ENCODE measurements at regions not wholly inside any gene's neighbourhood (a gene's known extent, or its start where the extent isn't known, plus 50 kb on each side); places are given as distances from the start of the nearest gene placed in this dataset.

- Histone ChIP-seq H3K9me3 (replicated peaks; ENCODE audit: control insufficient read depth, insufficient read depth, low read depth, low read length) (no peaks in the 10 kb centered on the region), H3K27me3 (ENCODE audit: control insufficient read depth in 2 of 2, insufficient read depth in 2 of 2, low read length in 2 of 2) (no peaks in the 10 kb centered on the region), H3K4me1 (replicated peaks in 1 of 2; ENCODE audit: control insufficient read depth in 2 of 2, insufficient read depth in 2 of 2, low read length in 2 of 2) (no peaks in the 10 kb centered on the region), H3K4me2 (ENCODE audit: insufficient read depth, low read length) (no peak overlapping the region), H2AFZ (ENCODE audit: low read depth, low read length) (no peak overlapping the region), H3K27ac (ENCODE audit: extremely low read depth, low read depth, low read length) (no peak overlapping the region), H3K79me2 (ENCODE audit: control insufficient read depth, insufficient read depth, low read length) (no peaks in the 10 kb centered on the region), H3K9me1 (ENCODE audit: control insufficient read depth, insufficient read depth, low read length) (no peaks in the 10 kb centered on the region), H3K9ac (ENCODE audit: insufficient read depth in 1 of 2, low read depth in 2 of 2, low read length in 2 of 2) (no peak overlapping the region), H3K36me3 (ENCODE audit: control insufficient read depth, insufficient read depth, low read length) (no peaks in the 10 kb centered on the region), H3K4me3 (no peak overlapping the region), H4K20me1 (replicated peaks; ENCODE audit: control insufficient read depth, insufficient read depth, low read length) (no peaks in the 10 kb centered on the region)
- TF ChIP-seq GTF2E2 (tag; IDR thresholded peaks at IDR 0.05) (no peak), RBM17 (IDR thresholded peaks at IDR 0.05; ENCODE audit: borderline replicate concordance, low read depth, low read length) (no peak)
- DNase-seq (ENCODE audit: extremely low read depth in 1 of 4, low spot score in 3 of 4), result no peak
- no peak for FAIRE-seq
- CTCF ChIA-PET (ENCODE audit: low intra/inter-chr PET ratio), result no interaction called here
- POLR2A ChIA-PET, result interaction anchor here (1.0 kb wide), 1 partner anchor 17 kb away, joined by 4 read pairs; no protein-coding TSS in a partner anchor
- WGBS (ENCODE audit: insufficient coverage, low coverage, missing lambda C conversion rate), result 17% methylated on average over 2 of the region's 2 CpGs
- BruUV-seq (replicated peaks), result no TSS peak
- no peak for ATAC-seq
- in situ Hi-C loops (cut with MboI) (no loop called here), intact Hi-C loops (cut with micrococcal nuclease) (no loop called here)
Observed at GRCh38 chr2:207275779-207276178, 110.0 kb upstream of the KLF7 start.

- no peak for DNase-seq (ENCODE audit: extremely low read depth in 1 of 4, low spot score in 3 of 4)
- Histone ChIP-seq H3K9ac (ENCODE audit: insufficient read depth in 1 of 2, low read depth in 2 of 2, low read length in 2 of 2) (no peak overlapping the region), H3K4me3 (no peak overlapping the region), H3K4me2 (ENCODE audit: insufficient read depth, low read length) (no peak overlapping the region), H4K20me1 (replicated peaks; ENCODE audit: control insufficient read depth, insufficient read depth, low read length) (no peaks in the 10 kb centered on the region), H3K27me3 (ENCODE audit: control insufficient read depth in 2 of 2, insufficient read depth in 2 of 2, low read length in 2 of 2) (no peaks in the 10 kb centered on the region), H2AFZ (ENCODE audit: low read depth, low read length) (no peak overlapping the region), H3K4me1 (replicated peaks in 1 of 2; ENCODE audit: control insufficient read depth in 2 of 2, insufficient read depth in 2 of 2, low read length in 2 of 2) (no peaks in the 10 kb centered on the region), H3K36me3 (ENCODE audit: control insufficient read depth, insufficient read depth, low read length) (no peaks in the 10 kb centered on the region), H3K79me2 (ENCODE audit: control insufficient read depth, insufficient read depth, low read length) (no peaks in the 10 kb centered on the region), H3K27ac (ENCODE audit: extremely low read depth, low read depth, low read length) (no peak overlapping the region), H3K9me1 (ENCODE audit: control insufficient read depth, insufficient read depth, low read length) (no peaks in the 10 kb centered on the region), H3K9me3 (replicated peaks; ENCODE audit: control insufficient read depth, insufficient read depth, low read depth, low read length) (no peaks in the 10 kb centered on the region)
- no peak for ATAC-seq
- ChIA-PET POLR2A (interaction anchor here (1.0 kb wide), 1 partner anchor 16 kb away, joined by 4 read pairs; no protein-coding TSS in a partner anchor), CTCF (ENCODE audit: low intra/inter-chr PET ratio) (no interaction called here)
- no peak for FAIRE-seq
- BruUV-seq (replicated peaks), result no TSS peak
- intact Hi-C loops (cut with micrococcal nuclease), result no loop called here
- TF ChIP-seq ZNF695 (CRISPR knock-in tag; IDR thresholded peaks at IDR 0.05) (no peak), EP400 (IDR thresholded peaks at IDR 0.05) (no peak)
- in situ Hi-C loops (cut with MboI), result no loop called here
Observed at GRCh38 chr2:207276248-207276647, 110.5 kb upstream of the KLF7 start.

Measured in K562 (cell line).